Endothelial cell of umbilical vein (primary cell): ENCODE measurements at regions not wholly inside any gene's neighbourhood (a gene's known extent, or its start where the extent isn't known, plus 50 kb on each side); places are given as distances from the start of the nearest gene placed in this dataset.

Source experiments
- BruUV-seq: library from RNA; stranded (reverse); fragments of 400-500 nt; replicated peaks from 2 replicates; lab custom pipeline; 2021; lab: Mats Ljungman, UMichigan
- CTCF ChIA-PET: fragments of 300-600, 350-600 bp; sonication (Branson Sonifier 250); formaldehyde crosslinking; loops from one replicate; lab custom pipeline; 2021; ENCODE audit warnings: antibody characterized with exemption, inconsistent platforms; lab: Charles Lee
- POLR2A ChIA-PET: fragments of 300-600, 350-600 bp; sonication (Branson Sonifier 250); formaldehyde crosslinking; loops from one replicate; lab custom pipeline; 2021; ENCODE audit warnings: antibody characterized with exemption, inconsistent platforms; lab: Charles Lee
- DNase-seq: peaks from one replicate; pipeline ENCODE4 v3.0.0-alpha.2; 2011; ENCODE audit warnings: low read depth, low spot score
- FAIRE-seq: peaks from 2 replicates; lab custom pipeline; 2011; peaks lifted over from hg19 to GRCh38; lab: Jason Lieb, UNC
- H2AFZ ChIP-seq: 2 replicates; pipeline ENCODE4 v1.6.0; 2012; ENCODE audit warnings: low read depth, low read length, control low read depth, inconsistent platforms
- H3K27ac ChIP-seq: 2 replicates; pipeline ENCODE4 v1.5.1; 2011; ENCODE audit warnings: low read depth, mild to moderate bottlenecking, control low read depth, low read length, moderate library complexity; ENCODE audit not compliant: insufficient read depth
- H3K27me3 ChIP-seq, 2 experiments: 2 replicates each; pipeline versions ENCODE4 v1.6.0 to v1.6.1; 2011; ENCODE audit warnings: low read length in 2 of 2, mixed read lengths in 1 of 2; ENCODE audit not compliant: control insufficient read depth in 2 of 2, insufficient read depth in 2 of 2
- H3K36me3 ChIP-seq, 2 experiments: 2 replicates in 1 of 2; 3 replicates in 1 of 2; pipeline ENCODE4 v1.5.1; 2011; ENCODE audit warnings: low read length in 2 of 2, mild to moderate bottlenecking in 1 of 2, moderate library complexity in 1 of 2; ENCODE audit not compliant: control insufficient read depth in 2 of 2, insufficient read depth in 2 of 2; ENCODE audit errors: extremely low read depth in 1 of 2
- H3K4me1 ChIP-seq: 3 replicates; pipeline ENCODE4 v1.5.1; 2011; ENCODE audit warnings: mild to moderate bottlenecking, low read length; ENCODE audit not compliant: control insufficient read depth, insufficient read depth; ENCODE audit errors: extremely low read depth
- H3K4me2 ChIP-seq: 2 replicates; pipeline ENCODE4 v1.6.1; 2011; ENCODE audit warnings: low read length, control low read depth, mixed read lengths; ENCODE audit not compliant: insufficient read depth
- H3K4me3 ChIP-seq, 3 experiments: fragments of 200-600 bp in 1 of 3; sonication (generic), shearing (Covaris generic) in 1 of 3; replicated peaks in 1 of 3; 2 replicates each; pipeline ENCODE4 v1.5.1; 2011 to 2016; ENCODE audit warnings: control low read depth in 3 of 3, low read length in 3 of 3, mild to moderate bottlenecking in 2 of 3, inconsistent platforms in 1 of 3, low read depth in 1 of 3, moderate library complexity in 1 of 3; ENCODE audit not compliant: insufficient read depth in 1 of 3
- H3K79me2 ChIP-seq: 2 replicates; pipeline ENCODE4 v1.6.0; 2012; ENCODE audit warnings: low read length, inconsistent platforms; ENCODE audit not compliant: control insufficient read depth, insufficient read depth
- H3K9ac ChIP-seq: replicated peaks from 2 replicates; pipeline ENCODE3; 2011; ENCODE audit warnings: low read length, control low read depth; ENCODE audit not compliant: insufficient read depth; ENCODE audit errors: extremely low read depth
- H3K9me1 ChIP-seq: replicated peaks from 3 replicates; pipeline ENCODE4 v1.6.0; 2011; ENCODE audit warnings: mild to moderate bottlenecking, low read length; ENCODE audit not compliant: control insufficient read depth, insufficient read depth; ENCODE audit errors: extremely low read depth
- H3K9me3 ChIP-seq: replicated peaks from 2 replicates; pipeline ENCODE4 v1.5.1; 2012; ENCODE audit warnings: low read length, inconsistent platforms; ENCODE audit not compliant: control insufficient read depth, insufficient read depth
- H4K20me1 ChIP-seq: replicated peaks from 2 replicates; pipeline ENCODE3; 2011; ENCODE audit warnings: mild to moderate bottlenecking, low read length; ENCODE audit not compliant: control insufficient read depth, insufficient read depth; ENCODE audit errors: extremely low read depth
- EZH2 ChIP-seq: IDR thresholded peaks from 2 replicates; pipeline ENCODE4 v1.6.1; 2012; ENCODE audit warnings: borderline replicate concordance, low read depth, mild to moderate bottlenecking, moderate library complexity, low read length, inconsistent platforms; ENCODE audit not compliant: severe bottlenecking
- FOS ChIP-seq: IDR thresholded peaks from 2 replicates; pipeline ENCODE4 v1.6.1; 2011; ENCODE audit warnings: mild to moderate bottlenecking, low read length, moderate library complexity, borderline replicate concordance; ENCODE audit not compliant: insufficient read depth
- GATA2 ChIP-seq: IDR thresholded peaks from 2 replicates; pipeline ENCODE4 v1.7.0; 2011; ENCODE audit warnings: low read depth, mild to moderate bottlenecking, moderate library complexity, mixed read lengths, low read length; ENCODE audit not compliant: insufficient read length, insufficient read depth
- JUN ChIP-seq: IDR thresholded peaks from 2 replicates; pipeline ENCODE4 v1.6.1; 2011; ENCODE audit warnings: borderline replicate concordance, low read depth; ENCODE audit not compliant: insufficient read length, insufficient read depth
- MYC ChIP-seq: IDR thresholded peaks from one replicate; pipeline ENCODE4 v1.6.1; 2011; ENCODE audit warnings: mild to moderate bottlenecking, low read depth, low read length
- POLR2A ChIP-seq: IDR thresholded peaks from 2 replicates; pipeline ENCODE4 v1.6.1; 2012; ENCODE audit warnings: low read depth, mild to moderate bottlenecking, control low read depth, low read length
- POLR2AphosphoS5 ChIP-seq: IDR thresholded peaks from 2 replicates; pipeline ENCODE4 v1.6.1; 2012; ENCODE audit warnings: low read depth, mild to moderate bottlenecking, control low read depth, low read length, moderate library complexity; ENCODE audit not compliant: insufficient read depth
- dilution Hi-C: fragments of 300-500 bp; cut with MboI; formaldehyde crosslinking; loops from one replicate; pipeline ENCODE4 v1.15.0; 2019; ENCODE audit warnings: low sequenced_read_pairs; ENCODE audit not compliant: extremely low pct_ligation_motif_present
- intact Hi-C: fragments of 100-400 bp; cut with micrococcal nuclease; formaldehyde crosslinking; loops from one replicate; pipeline ENCODE4 v1.10.0; 2022
- TF ChIP-seq, protein P1 (sequence below): IDR thresholded peaks from 2 replicates; pipeline ENCODE4 v1.6.1; 2011; ENCODE audit not compliant: insufficient read depth, insufficient read length
- TF ChIP-seq, protein P2 (sequence below), 2 donors: IDR thresholded peaks; 1 replicate in 1 of 2; 2 replicates in 1 of 2; pipeline ENCODE4 v1.5.1; 2011; ENCODE audit warnings: low read length in 2 of 2, mild to moderate bottlenecking in 2 of 2, moderate library complexity in 2 of 2, control low read depth in 1 of 2, inconsistent platforms in 1 of 2, low read depth in 1 of 2; ENCODE audit not compliant: insufficient read depth in 1 of 2; ENCODE audit errors: extremely low read depth in 1 of 2

DNA sequence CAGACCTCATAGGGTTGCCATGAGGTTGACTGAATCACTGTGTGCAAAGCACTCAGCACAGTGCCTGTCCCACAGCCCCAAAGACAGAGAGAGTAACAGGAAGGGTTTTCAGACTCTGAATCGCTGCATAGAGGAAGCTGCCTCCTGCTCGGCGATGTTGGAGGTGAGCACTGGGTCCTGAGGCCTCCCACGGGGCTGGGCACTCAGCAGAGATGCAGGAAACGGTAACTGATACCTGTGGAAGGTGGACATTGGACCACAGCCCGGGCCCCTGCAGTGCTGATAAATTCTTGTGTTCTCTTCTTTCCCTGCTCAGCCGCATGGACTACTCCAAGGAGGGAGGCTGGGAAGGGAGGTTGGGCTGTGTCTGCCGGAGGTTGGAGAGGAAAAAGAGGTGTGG lies 389.7 kb downstream of the PTPRU start:
- Histone ChIP-seq H2AFZ (no peak overlapping the region), H3K9me3 (no peaks in the 10 kb centered on the region), H3K4me1 (no peaks in the 10 kb centered on the region), H3K4me2 (no peak overlapping the region), H3K9ac (no peak overlapping the region), H3K9me1 (no peaks in the 10 kb centered on the region), H3K4me3 (no peak overlapping the region), H3K27me3 (no peaks in the 10 kb centered on the region), H4K20me1 (no peaks in the 10 kb centered on the region), H3K27ac (no peak overlapping the region), H3K36me3 (no peaks in the 10 kb centered on the region), H3K79me2 (no peaks in the 10 kb centered on the region)
- dilution Hi-C loops, result no loop called here
- intact Hi-C loops, result no loop called here
- no TSS peak for BruUV-seq
- TF ChIP-seq FOS (no peak), GATA2 (no peak), JUN (no peak), POLR2AphosphoS5 (no peak)
- TF ChIP-seq, protein P1, sequence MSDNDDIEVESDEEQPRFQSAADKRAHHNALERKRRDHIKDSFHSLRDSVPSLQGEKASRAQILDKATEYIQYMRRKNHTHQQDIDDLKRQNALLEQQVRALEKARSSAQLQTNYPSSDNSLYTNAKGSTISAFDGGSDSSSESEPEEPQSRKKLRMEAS, result no peak
- ChIA-PET POLR2A (no interaction called here), CTCF (interaction anchor here (1.5 kb wide), 1 partner anchor 754 kb away, joined by 4 read pairs; no protein-coding TSS in a partner anchor)
- FAIRE-seq (no peak), DNase-seq (no peak)

DNA sequence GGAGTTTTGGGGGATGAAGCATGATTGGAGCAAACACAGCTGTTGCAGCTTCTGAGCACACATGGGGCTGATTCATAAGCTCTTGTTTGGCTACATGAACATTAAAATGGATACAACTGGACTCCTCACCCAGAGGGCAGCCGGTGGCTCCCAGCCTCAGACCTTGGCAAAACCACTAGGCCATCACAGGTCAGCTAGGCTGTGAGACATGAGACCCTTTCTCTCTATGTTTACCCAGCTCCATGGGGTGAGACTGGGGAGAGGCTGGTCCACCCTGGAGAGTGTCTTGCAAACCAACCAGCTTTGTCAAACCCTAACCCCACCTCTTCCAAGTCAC lies 388.7 kb downstream of the PTPRU start:
- Histone ChIP-seq H2AFZ (no peak overlapping the region), H3K4me1 (no peaks in the 10 kb centered on the region), H3K9ac (no peak overlapping the region), H3K27me3 (no peaks in the 10 kb centered on the region), H3K27ac (no peak overlapping the region), H3K4me3 (no peak overlapping the region), H3K9me3 (no peaks in the 10 kb centered on the region), H4K20me1 (no peaks in the 10 kb centered on the region), H3K36me3 (no peaks in the 10 kb centered on the region), H3K79me2 (no peaks in the 10 kb centered on the region), H3K9me1 (no peaks in the 10 kb centered on the region), H3K4me2 (no peak overlapping the region)
- ChIA-PET CTCF (interaction anchor here (1.5 kb wide), 1 partner anchor 755 kb away, joined by 4 read pairs; no protein-coding TSS in a partner anchor), POLR2A (no interaction called here)
- no peak for DNase-seq
- dilution Hi-C loops (no loop called here), intact Hi-C loops (no loop called here)
- TF ChIP-seq POLR2AphosphoS5 (no peak), MYC (no peak), EZH2 (no peak), JUN (no peak), POLR2A (no peak), GATA2 (no peak), FOS (no peak)
- TF ChIP-seq, protein P1, result no peak
- TF ChIP-seq, protein P2, sequence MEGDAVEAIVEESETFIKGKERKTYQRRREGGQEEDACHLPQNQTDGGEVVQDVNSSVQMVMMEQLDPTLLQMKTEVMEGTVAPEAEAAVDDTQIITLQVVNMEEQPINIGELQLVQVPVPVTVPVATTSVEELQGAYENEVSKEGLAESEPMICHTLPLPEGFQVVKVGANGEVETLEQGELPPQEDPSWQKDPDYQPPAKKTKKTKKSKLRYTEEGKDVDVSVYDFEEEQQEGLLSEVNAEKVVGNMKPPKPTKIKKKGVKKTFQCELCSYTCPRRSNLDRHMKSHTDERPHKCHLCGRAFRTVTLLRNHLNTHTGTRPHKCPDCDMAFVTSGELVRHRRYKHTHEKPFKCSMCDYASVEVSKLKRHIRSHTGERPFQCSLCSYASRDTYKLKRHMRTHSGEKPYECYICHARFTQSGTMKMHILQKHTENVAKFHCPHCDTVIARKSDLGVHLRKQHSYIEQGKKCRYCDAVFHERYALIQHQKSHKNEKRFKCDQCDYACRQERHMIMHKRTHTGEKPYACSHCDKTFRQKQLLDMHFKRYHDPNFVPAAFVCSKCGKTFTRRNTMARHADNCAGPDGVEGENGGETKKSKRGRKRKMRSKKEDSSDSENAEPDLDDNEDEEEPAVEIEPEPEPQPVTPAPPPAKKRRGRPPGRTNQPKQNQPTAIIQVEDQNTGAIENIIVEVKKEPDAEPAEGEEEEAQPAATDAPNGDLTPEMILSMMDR (IDR thresholded peaks at IDR 0.05; ENCODE audit: extremely low read depth in 1 of 2, insufficient read depth in 1 of 2, low read depth in 1 of 2, low read length in 2 of 2), result no peak
- BruUV-seq, result no TSS peak
- no peak for FAIRE-seq
